K562 (cell line): ENCODE measurements at regions not wholly inside any gene's neighbourhood (a gene's known extent, or its start where the extent isn't known, plus 50 kb on each side); places are given as distances from the start of the nearest gene placed in this dataset.

Experiments
- DDX20 ChIP-seq: fragments of 450-650 bp; IDR thresholded peaks from 2 replicates; pipeline ENCODE4 v1.6.1; 2016; ENCODE audit warnings: missing genetic modification characterization, low read depth, mild to moderate bottlenecking, missing compliant biosample characterization, moderate library complexity
- PPARD ChIP-seq: fragments of 250-450 bp; sonication (Bioruptor Pico); IDR thresholded peaks from 2 replicates; pipeline ENCODE4 v1.8.0; 2022; ENCODE audit warnings: inconsistent platforms, mild to moderate bottlenecking, moderate library complexity

GRCh38 chr18:29002747-29003146 lies 825.8 kb upstream of the CDH2 start:
- TF ChIP-seq PPARD (CRISPR knock-in tag) (no peak), DDX20 (tag) (no peak)
